ENCODE measurements at regions not wholly inside any gene's neighbourhood (a gene's known extent, or its start where the extent isn't known, plus 50 kb on each side); places are given as distances from the start of the nearest gene placed in this dataset.

- TF ChIP-seq, protein P1, sequence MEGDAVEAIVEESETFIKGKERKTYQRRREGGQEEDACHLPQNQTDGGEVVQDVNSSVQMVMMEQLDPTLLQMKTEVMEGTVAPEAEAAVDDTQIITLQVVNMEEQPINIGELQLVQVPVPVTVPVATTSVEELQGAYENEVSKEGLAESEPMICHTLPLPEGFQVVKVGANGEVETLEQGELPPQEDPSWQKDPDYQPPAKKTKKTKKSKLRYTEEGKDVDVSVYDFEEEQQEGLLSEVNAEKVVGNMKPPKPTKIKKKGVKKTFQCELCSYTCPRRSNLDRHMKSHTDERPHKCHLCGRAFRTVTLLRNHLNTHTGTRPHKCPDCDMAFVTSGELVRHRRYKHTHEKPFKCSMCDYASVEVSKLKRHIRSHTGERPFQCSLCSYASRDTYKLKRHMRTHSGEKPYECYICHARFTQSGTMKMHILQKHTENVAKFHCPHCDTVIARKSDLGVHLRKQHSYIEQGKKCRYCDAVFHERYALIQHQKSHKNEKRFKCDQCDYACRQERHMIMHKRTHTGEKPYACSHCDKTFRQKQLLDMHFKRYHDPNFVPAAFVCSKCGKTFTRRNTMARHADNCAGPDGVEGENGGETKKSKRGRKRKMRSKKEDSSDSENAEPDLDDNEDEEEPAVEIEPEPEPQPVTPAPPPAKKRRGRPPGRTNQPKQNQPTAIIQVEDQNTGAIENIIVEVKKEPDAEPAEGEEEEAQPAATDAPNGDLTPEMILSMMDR (conservative IDR thresholded peaks at IDR 0.05), result no peak
- TF ChIP-seq ZFX (IDR thresholded peaks at IDR 0.05), result no peak
These were observed 289.9 kb downstream of the ZEB2 start for GRCh38 chr2:144230033-144230432.

Data from C4-2B (cell line).